Nephron (organoid): ENCODE measurements at regions not wholly inside any gene's neighbourhood (a gene's known extent, or its start where the extent isn't known, plus 50 kb on each side); places are given as distances from the start of the nearest gene placed in this dataset.
"Not testable (repeated sequence)": the region's sequence is repeated elsewhere in the genome, so short reads cannot be mapped to it uniquely, and the experiment has no call there.

ENCODE experiments used
- H3K27ac Mint-ChIP-seq, 3 experiments: 2 replicates each; pipeline ENCODE4 v1.8.0; 2020; ENCODE audit warnings: mixed read lengths in 3 of 3, mild to moderate bottlenecking in 2 of 3, moderate library complexity in 1 of 3
- H3K27me3 Mint-ChIP-seq: 2 replicates; pipeline ENCODE4 v1.8.0; 2021; ENCODE audit warnings: low read depth, mild to moderate bottlenecking, moderate library complexity, mixed read lengths
- H3K36me3 Mint-ChIP-seq: 2 replicates; pipeline ENCODE4 v1.8.0; 2020; ENCODE audit warnings: low read depth, mixed read lengths
- H3K4me1 Mint-ChIP-seq: 2 replicates; pipeline ENCODE4 v1.8.0; 2020; ENCODE audit warnings: mixed read lengths
- H3K4me3 Mint-ChIP-seq, 3 experiments: 2 replicates each; pipeline ENCODE4 v1.8.0; 2020; ENCODE audit warnings: mild to moderate bottlenecking in 3 of 3, mixed read lengths in 3 of 3, moderate library complexity in 2 of 3
- H3K9me3 Mint-ChIP-seq: 2 replicates; pipeline ENCODE4 v1.8.0; 2020; ENCODE audit warnings: mixed read lengths
- TF ChIP-seq, protein P1 (sequence below), 3 experiments: fragments of 200-600 bp; sonication (generic); IDR thresholded peaks; one replicate each; pipeline ENCODE4 v1.5.0; 2021; ENCODE audit warnings: antibody characterized with exemption in 3 of 3; ENCODE audit not compliant: unreplicated experiment in 3 of 3

DNA sequence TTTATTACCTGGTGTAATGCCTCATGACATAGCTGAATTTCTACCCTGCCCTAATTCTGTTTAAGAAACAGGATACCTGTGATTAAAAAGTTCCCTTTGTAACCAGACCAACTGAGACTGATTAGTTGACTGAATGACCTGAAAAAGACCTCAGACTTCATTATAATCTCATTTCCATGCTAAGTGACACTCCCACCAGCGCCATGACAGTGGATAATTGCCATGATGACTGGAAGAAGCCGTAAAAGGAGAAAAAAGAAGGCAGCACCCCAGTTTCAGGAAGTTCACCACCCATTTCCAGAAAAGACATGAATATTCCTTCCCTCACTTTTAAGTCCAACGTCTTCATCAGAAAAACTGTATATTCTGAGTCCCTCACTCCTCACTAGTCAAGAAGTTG lies 125.6 kb upstream of the HS3ST4 start:
- Mint-ChIP-seq H3K27ac (no peak overlapping the region), H3K9me3 (peaks cover 3% of the 10 kb centered on the region), H3K36me3 (no peaks in the 10 kb centered on the region), H3K4me1 (no peaks in the 10 kb centered on the region), H3K4me3 (no peak overlapping the region), H3K27me3 (no peaks in the 10 kb centered on the region)
- TF ChIP-seq, protein P1, sequence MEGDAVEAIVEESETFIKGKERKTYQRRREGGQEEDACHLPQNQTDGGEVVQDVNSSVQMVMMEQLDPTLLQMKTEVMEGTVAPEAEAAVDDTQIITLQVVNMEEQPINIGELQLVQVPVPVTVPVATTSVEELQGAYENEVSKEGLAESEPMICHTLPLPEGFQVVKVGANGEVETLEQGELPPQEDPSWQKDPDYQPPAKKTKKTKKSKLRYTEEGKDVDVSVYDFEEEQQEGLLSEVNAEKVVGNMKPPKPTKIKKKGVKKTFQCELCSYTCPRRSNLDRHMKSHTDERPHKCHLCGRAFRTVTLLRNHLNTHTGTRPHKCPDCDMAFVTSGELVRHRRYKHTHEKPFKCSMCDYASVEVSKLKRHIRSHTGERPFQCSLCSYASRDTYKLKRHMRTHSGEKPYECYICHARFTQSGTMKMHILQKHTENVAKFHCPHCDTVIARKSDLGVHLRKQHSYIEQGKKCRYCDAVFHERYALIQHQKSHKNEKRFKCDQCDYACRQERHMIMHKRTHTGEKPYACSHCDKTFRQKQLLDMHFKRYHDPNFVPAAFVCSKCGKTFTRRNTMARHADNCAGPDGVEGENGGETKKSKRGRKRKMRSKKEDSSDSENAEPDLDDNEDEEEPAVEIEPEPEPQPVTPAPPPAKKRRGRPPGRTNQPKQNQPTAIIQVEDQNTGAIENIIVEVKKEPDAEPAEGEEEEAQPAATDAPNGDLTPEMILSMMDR (IDR thresholded peaks at IDR 0.05; ENCODE audit: unreplicated experiment in 3 of 3), result no peak

- Mint-ChIP-seq H3K4me3 (no peak overlapping the region), H3K9me3 (peaks cover 13% of the 10 kb centered on the region), H3K27ac (no peak overlapping the region), H3K4me1 (no peaks in the 10 kb centered on the region), H3K27me3 (no peaks in the 10 kb centered on the region), H3K36me3 (no peaks in the 10 kb centered on the region)
- TF ChIP-seq, protein P1 (IDR thresholded peaks at IDR 0.05; ENCODE audit: unreplicated experiment in 3 of 3), result no peak
Measured at GRCh38 chr16:25563700-25564099, 128.1 kb upstream of the HS3ST4 start.

- not testable (repeated sequence) for H3K36me3 Mint-ChIP-seq
Measured at GRCh38 chr16:25561723-25562122, 130.0 kb upstream of the HS3ST4 start.

GRCh38 chr16:25556968-25557312 lies 134.8 kb upstream of the HS3ST4 start:
- H3K9me3 Mint-ChIP-seq, result peaks cover 18% of the 10 kb centered on the region
- H3K27ac Mint-ChIP-seq, H3K4me3 Mint-ChIP-seq, H3K36me3 Mint-ChIP-seq, H3K4me1 Mint-ChIP-seq, H3K27me3 Mint-ChIP-seq: not testable (repeated sequence)

More at GRCh38 chr16:25561723-25562122, 130.0 kb upstream of the HS3ST4 start:
- H3K4me1 Mint-ChIP-seq, H3K27me3 Mint-ChIP-seq, H3K27ac Mint-ChIP-seq, H3K4me3 Mint-ChIP-seq: not testable (repeated sequence)
- H3K9me3 Mint-ChIP-seq, result peaks cover 18% of the 10 kb centered on the region

- not testable (repeated sequence) for H3K36me3 Mint-ChIP-seq, H3K27ac Mint-ChIP-seq, H3K4me3 Mint-ChIP-seq, H3K4me1 Mint-ChIP-seq, H3K27me3 Mint-ChIP-seq
- peaks cover 17% of the 10 kb centered on the region for H3K9me3 Mint-ChIP-seq
Measured at GRCh38 chr16:25556289-25556967, 135.3 kb upstream of the HS3ST4 start.

DNA sequence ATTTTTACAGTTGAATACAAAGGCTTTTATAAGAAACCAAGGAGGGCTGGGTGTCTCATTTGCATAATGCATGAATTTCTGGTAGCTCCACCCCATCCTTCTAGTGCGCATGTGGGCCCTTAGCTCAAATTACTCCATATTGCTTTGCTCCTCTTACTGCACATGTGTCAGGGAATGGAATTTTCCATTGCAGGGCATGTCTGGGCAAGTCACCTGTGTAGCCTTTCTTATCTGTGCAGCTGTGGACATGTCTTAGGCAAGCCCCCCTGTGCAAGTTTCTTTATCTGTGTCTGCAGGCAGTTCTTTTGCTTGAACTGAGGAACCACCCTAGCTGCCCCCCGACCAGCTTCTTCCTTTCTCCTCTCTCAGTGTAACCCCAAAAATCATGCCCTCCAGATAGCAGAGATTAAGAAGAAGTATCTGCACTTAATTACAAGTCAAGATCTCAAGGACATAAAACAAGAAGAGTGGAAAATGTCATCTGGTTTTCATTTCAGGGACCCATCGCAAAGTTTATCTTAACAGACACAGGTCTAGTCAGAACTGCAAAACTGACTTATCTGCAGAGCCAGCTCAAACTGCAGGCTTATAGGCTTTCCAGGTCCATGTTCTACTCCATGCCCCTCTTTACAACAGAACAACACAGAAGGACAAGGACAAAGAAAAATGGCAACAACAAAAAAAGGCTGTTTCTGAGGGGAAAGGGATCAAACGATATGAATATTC lies 137.9 kb upstream of the HS3ST4 start:
- H3K4me1 Mint-ChIP-seq, result no peaks in the 10 kb centered on the region
- H3K4me3 Mint-ChIP-seq, result no peak overlapping the region
- TF ChIP-seq, protein P1 (IDR thresholded peaks at IDR 0.05; ENCODE audit: unreplicated experiment in 3 of 3), result no peak
- peaks cover 5% of the 10 kb centered on the region for H3K9me3 Mint-ChIP-seq
- no peaks in the 10 kb centered on the region for H3K36me3 Mint-ChIP-seq
- no peaks in the 10 kb centered on the region for H3K27me3 Mint-ChIP-seq
- no peak overlapping the region for H3K27ac Mint-ChIP-seq

- Mint-ChIP-seq H3K4me3 (no peak overlapping the region), H3K4me1 (no peaks in the 10 kb centered on the region), H3K27ac (no peak overlapping the region)
Measured at GRCh38 chr16:25550647-25551046, 141.1 kb upstream of the HS3ST4 start.

More at GRCh38 chr16:25550647-25551046, 141.1 kb upstream of the HS3ST4 start:
- TF ChIP-seq, protein P1 (IDR thresholded peaks at IDR 0.05; ENCODE audit: unreplicated experiment in 3 of 3), result no peak
- Mint-ChIP-seq H3K27me3 (no peaks in the 10 kb centered on the region), H3K9me3 (no peaks in the 10 kb centered on the region), H3K36me3 (no peaks in the 10 kb centered on the region)
